Mesenchymal stem cell (in vitro differentiated cells and primary cell): ENCODE measurements at regions not wholly inside any gene's neighbourhood (a gene's known extent, or its start where the extent isn't known, plus 50 kb on each side); places are given as distances from the start of the nearest gene placed in this dataset.
A peak's percentile ranks its signal among the peaks of the same experiment; 100 is the strongest.
"Not testable (repeated sequence)": the region's sequence is repeated elsewhere in the genome, so short reads cannot be mapped to it uniquely, and the experiment has no call there.

Source experiments
- DNase-seq: peaks from one replicate; pipeline ENCODE4 v3.0.0-alpha.2; 2013
- H2AFZ ChIP-seq: one replicate; pipeline ENCODE4 v1.6.1; 2013; ENCODE audit warnings: low read depth, mild to moderate bottlenecking, control low read depth, inconsistent platforms, low read length, moderate library complexity
- H2AK5ac ChIP-seq: 2 replicates; pipeline ENCODE4 v1.6.1; 2013; ENCODE audit warnings: low read length, moderate library complexity, mild to moderate bottlenecking, inconsistent platforms; ENCODE audit not compliant: severe bottlenecking
- H2BK120ac ChIP-seq: one replicate; pipeline ENCODE4 v1.6.1; 2013; ENCODE audit warnings: low read depth, mild to moderate bottlenecking, inconsistent platforms, low read length, moderate library complexity
- H2BK12ac ChIP-seq, 2 experiments: one replicate each; pipeline ENCODE4 v1.6.1; 2013; ENCODE audit warnings: inconsistent platforms in 2 of 2, low read length in 2 of 2, mild to moderate bottlenecking in 2 of 2, moderate library complexity in 2 of 2, control low read depth in 1 of 2
- H2BK15ac ChIP-seq: one replicate; pipeline ENCODE4 v1.6.1; 2013; ENCODE audit warnings: mild to moderate bottlenecking, low read depth, inconsistent platforms; ENCODE audit not compliant: poor library complexity, severe bottlenecking
- H2BK5ac ChIP-seq: 2 replicates; pipeline ENCODE4 v1.6.1; 2013; ENCODE audit warnings: low read depth, mild to moderate bottlenecking, low read length, control low read depth, inconsistent platforms; ENCODE audit not compliant: poor library complexity, severe bottlenecking
- H3K14ac ChIP-seq, 2 experiments: one replicate each; pipeline ENCODE4 v1.6.1; 2013; ENCODE audit warnings: inconsistent platforms in 2 of 2, low read length in 2 of 2, control low read depth in 1 of 2, mild to moderate bottlenecking in 1 of 2, moderate library complexity in 1 of 2
- H3K18ac ChIP-seq, 2 experiments: one replicate each; pipeline ENCODE4 v1.6.1; 2013; ENCODE audit warnings: inconsistent platforms in 2 of 2, low read length in 2 of 2, control low read depth in 1 of 2, low read depth in 1 of 2, mild to moderate bottlenecking in 1 of 2
- H3K23ac ChIP-seq, 2 experiments: one replicate each; pipeline ENCODE4 v1.6.1; 2013; ENCODE audit warnings: inconsistent platforms in 2 of 2, low read length in 2 of 2, mild to moderate bottlenecking in 2 of 2, moderate library complexity in 2 of 2, control low read depth in 1 of 2
- H3K27ac ChIP-seq: 2 replicates; pipeline ENCODE4 v1.5.1; 2013; ENCODE audit warnings: mild to moderate bottlenecking, moderate library complexity, low read length, control low read depth, inconsistent platforms; ENCODE audit not compliant: poor library complexity, severe bottlenecking
- H3K27me3 ChIP-seq, 2 experiments: 2 replicates each; pipeline versions ENCODE4 v1.6.1 to v1.7.0; 2013; ENCODE audit warnings: low read length in 2 of 2, mild to moderate bottlenecking in 2 of 2, moderate library complexity in 2 of 2, control low read depth in 1 of 2, inconsistent platforms in 1 of 2; ENCODE audit not compliant: control insufficient read depth in 1 of 2, insufficient read depth in 1 of 2
- H3K36me3 ChIP-seq, 2 experiments: 2 replicates each; pipeline versions ENCODE4 v1.6.1 to v1.7.0; 2013; ENCODE audit warnings: low read length in 2 of 2, control low read depth in 1 of 2, inconsistent platforms in 1 of 2, low read depth in 1 of 2, mild to moderate bottlenecking in 1 of 2; ENCODE audit not compliant: insufficient read depth in 2 of 2, control insufficient read depth in 1 of 2
- H3K4ac ChIP-seq, 2 experiments: one replicate each; pipeline ENCODE4 v1.6.1; 2013; ENCODE audit warnings: inconsistent platforms in 2 of 2, low read length in 2 of 2, mild to moderate bottlenecking in 2 of 2, moderate library complexity in 2 of 2, control low read depth in 1 of 2, low read depth in 1 of 2
- H3K4me1 ChIP-seq: 2 replicates; pipeline ENCODE4 v1.6.1; 2013; ENCODE audit warnings: low read depth, low read length, control low read depth; ENCODE audit not compliant: control insufficient read depth, insufficient read depth
- H3K4me2 ChIP-seq: 2 replicates; pipeline ENCODE4 v1.6.1; 2013; ENCODE audit warnings: low read length, mild to moderate bottlenecking, inconsistent platforms; ENCODE audit not compliant: poor library complexity, severe bottlenecking
- H3K4me3 ChIP-seq, 2 experiments: 2 replicates each; pipeline versions ENCODE4 v1.5.1 to v1.7.0; 2013; ENCODE audit warnings: low read length in 2 of 2, mild to moderate bottlenecking in 2 of 2, control low read depth in 1 of 2, low read depth in 1 of 2; ENCODE audit not compliant: insufficient read depth in 1 of 2
- H3K79me1 ChIP-seq: replicated peaks from 2 replicates; pipeline ENCODE4 v1.6.1; 2013; ENCODE audit warnings: mild to moderate bottlenecking, control low read depth, low read length, inconsistent platforms; ENCODE audit not compliant: poor library complexity, severe bottlenecking
- H3K9ac ChIP-seq: 2 replicates; pipeline ENCODE4 v1.7.0; 2013; ENCODE audit warnings: mild to moderate bottlenecking, low read length, moderate library complexity
- H3K9me3 ChIP-seq: 2 replicates; pipeline ENCODE4 v1.7.0; 2013; ENCODE audit warnings: mild to moderate bottlenecking, low read length; ENCODE audit not compliant: control insufficient read depth
- H4K8ac ChIP-seq: one replicate; pipeline ENCODE4 v1.6.1; 2013; ENCODE audit warnings: inconsistent platforms, mild to moderate bottlenecking, low read length, moderate library complexity
- H4K91ac ChIP-seq: one replicate; pipeline ENCODE4 v1.6.1; 2013; ENCODE audit warnings: mild to moderate bottlenecking, low read length, inconsistent platforms
- WGBS: methylation state at CpG from one replicate; pipeline ENCODE4 v1.1.7; 2013; ENCODE audit warnings: mixed read lengths; 5-methylcytosine and 5-hydroxymethylcytosine counted together

GRCh38 chr6:12490351-12490903 is 200.3 kb downstream of the EDN1 start:
- DNase-seq, result no peak
- H3K27ac ChIP-seq, result no peak overlapping the region
- no peak overlapping the region for H4K91ac ChIP-seq
- H2BK5ac ChIP-seq, result no peak overlapping the region
- H3K4ac ChIP-seq, result no peak overlapping the region
- no peaks in the 10 kb centered on the region for H3K79me1 ChIP-seq
- H2AK5ac ChIP-seq, result peak overlapping the region; percentile 51
- H3K14ac ChIP-seq, result no peak overlapping the region
- H2BK120ac ChIP-seq, result no peak overlapping the region
- H3K9ac ChIP-seq, result peak overlapping the region; percentile 72
- H2BK12ac ChIP-seq, result no peak overlapping the region
- H3K4me3 ChIP-seq, result no peak overlapping the region
- no peak overlapping the region for H3K23ac ChIP-seq
- no peak overlapping the region for H2AFZ ChIP-seq
- H3K4me2 ChIP-seq, result no peak overlapping the region
- no peak overlapping the region for H3K18ac ChIP-seq
- no peaks in the 10 kb centered on the region for H3K4me1 ChIP-seq
- no peaks in the 10 kb centered on the region for H3K9me3 ChIP-seq
- no peaks in the 10 kb centered on the region for H3K27me3 ChIP-seq
- H3K36me3 ChIP-seq, result no peaks in the 10 kb centered on the region
- 89% methylated on average over 1 of the region's 2 CpGs for WGBS
- H2BK15ac ChIP-seq, result no peak overlapping the region
- no peak overlapping the region for H4K8ac ChIP-seq

- Histone ChIP-seq H3K18ac (peak overlapping the region in 1 of 2 experiments; percentile 74), H3K9me3 (no peaks in the 10 kb centered on the region), H3K4ac (no peak overlapping the region), H3K4me2 (no peak overlapping the region), H3K4me1 (no peaks in the 10 kb centered on the region), H3K27me3 (no peaks in the 10 kb centered on the region), H2BK120ac (no peak overlapping the region), H2BK15ac (no peak overlapping the region), H4K91ac (no peak overlapping the region), H2BK12ac (no peak overlapping the region), H2AK5ac (no peak overlapping the region), H2BK5ac (no peak overlapping the region), H3K27ac (peak overlapping the region; percentile 32), H3K79me1 (no peaks in the 10 kb centered on the region), H3K9ac (peak overlapping the region; percentile 72), H3K4me3 (no peak overlapping the region), H3K36me3 (no peaks in the 10 kb centered on the region), H3K23ac (no peak overlapping the region), H2AFZ (no peak overlapping the region), H3K14ac (no peak overlapping the region), H4K8ac (no peak overlapping the region)
- DNase-seq, result peak; percentile 91
- 0% methylated on average over 1 of the region's 2 CpGs for WGBS
These were observed 200.9 kb downstream of the EDN1 start for GRCh38 chr6:12490904-12491571.

GRCh38 chr6:12492929-12493328 is 202.8 kb downstream of the EDN1 start:
- not testable (repeated sequence) for H2BK15ac ChIP-seq, H3K23ac ChIP-seq, H3K36me3 ChIP-seq, H3K14ac ChIP-seq, H3K4me1 ChIP-seq, H4K8ac ChIP-seq, H3K79me1 ChIP-seq, H3K4ac ChIP-seq, H2BK120ac ChIP-seq, DNase-seq, H3K9me3 ChIP-seq, H3K4me3 ChIP-seq, H3K18ac ChIP-seq, H2BK5ac ChIP-seq, H2BK12ac ChIP-seq, H2AFZ ChIP-seq, H3K4me2 ChIP-seq, H4K91ac ChIP-seq, H2AK5ac ChIP-seq, H3K9ac ChIP-seq, H3K27me3 ChIP-seq, H3K27ac ChIP-seq
- WGBS, result 93% methylated on average over 2 of the region's 4 CpGs

- H3K14ac ChIP-seq, result no peak overlapping the region
- no peak overlapping the region for H3K27ac ChIP-seq
- no peak overlapping the region for H2BK120ac ChIP-seq
- no peak overlapping the region for H3K9ac ChIP-seq
- H4K91ac ChIP-seq, result no peak overlapping the region
- H3K79me1 ChIP-seq, result no peaks in the 10 kb centered on the region
- H3K9me3 ChIP-seq, result no peaks in the 10 kb centered on the region
- H2BK5ac ChIP-seq, result no peak overlapping the region
- no peak for DNase-seq
- H3K4me3 ChIP-seq, result no peak overlapping the region
- H2BK15ac ChIP-seq, result no peak overlapping the region
- no peaks in the 10 kb centered on the region for H3K36me3 ChIP-seq
- no peak overlapping the region for H2AK5ac ChIP-seq
- no peaks in the 10 kb centered on the region for H3K27me3 ChIP-seq
- no peak overlapping the region for H3K4me2 ChIP-seq
- no peak overlapping the region for H2AFZ ChIP-seq
- H2BK12ac ChIP-seq, result peak overlapping the region in 1 of 2 experiments; percentile 63
- no peaks in the 10 kb centered on the region for H3K4me1 ChIP-seq
- no peak overlapping the region for H3K23ac ChIP-seq
- H4K8ac ChIP-seq, result no peak overlapping the region
- peak overlapping the region in 1 of 2 experiments; percentile 28 for H3K4ac ChIP-seq
- 97% methylated on average over 4 of the region's 4 CpGs for WGBS
- peak overlapping the region in 1 of 2 experiments; percentile 5 for H3K18ac ChIP-seq
These were observed 203.3 kb downstream of the EDN1 start for GRCh38 chr6:12493446-12493845.
